GM13976 (cell line): ENCODE measurements at regions not wholly inside any gene's neighbourhood (a gene's known extent, or its start where the extent isn't known, plus 50 kb on each side); places are given as distances from the start of the nearest gene placed in this dataset.

Experiments
- DNase-seq: peaks from one replicate; pipeline ENCODE4 v3.0.0; 2012; ENCODE audit warnings: low spot score
- CTCF ChIP-seq: IDR thresholded peaks from 2 replicates; pipeline ENCODE4 v1.5.1; 2012; ENCODE audit warnings: borderline replicate concordance, mild to moderate bottlenecking; ENCODE audit not compliant: insufficient read depth; ENCODE audit errors: extremely low read depth, missing control alignments, control extremely low read depth
- in situ Hi-C: fragments of 300-500 bp; cut with MboI; formaldehyde crosslinking; loops from one replicate; pipeline ENCODE4 v1.12.0; 2022; ENCODE audit warnings: low sequenced_read_pairs, mixed read lengths, inconsistent platforms; ENCODE audit not compliant: unreplicated experiment

GRCh38 chr2:16150456-16151280, 210.3 kb downstream of the MYCN start:
- no peak for DNase-seq
- TF ChIP-seq CTCF, result no peak
- in situ Hi-C loops, result no loop called here

- DNase-seq, result no peak
- in situ Hi-C loops, result no loop called here
- no peak for TF ChIP-seq CTCF
These were observed 209.2 kb downstream of the MYCN start for GRCh38 chr2:16149349-16150243.

- no peak for DNase-seq
- in situ Hi-C loops, result no loop called here
- TF ChIP-seq CTCF, result no peak
These were observed 208.4 kb downstream of the MYCN start for GRCh38 chr2:16148632-16149348.

GRCh38 chr2:16142383-16143361, 202.3 kb downstream of the MYCN start:
- in situ Hi-C loops, result no loop called here
- DNase-seq, result no peak
- TF ChIP-seq CTCF, result no peak

- in situ Hi-C loops, result no loop called here
- no peak for DNase-seq
These were observed 201.2 kb downstream of the MYCN start for GRCh38 chr2:16141641-16141921.

More at GRCh38 chr2:16141641-16141921, 201.2 kb downstream of the MYCN start:
- TF ChIP-seq CTCF, result no peak
